T1000 (cell line): ENCODE measurements at regions not wholly inside any gene's neighbourhood (a gene's known extent, or its start where the extent isn't known, plus 50 kb on each side); places are given as distances from the start of the nearest gene placed in this dataset.

Source experiments
- DNase-seq: peaks from one replicate; lab custom pipeline; 2025; ENCODE audit warnings: mixed read lengths; lab: John Stamatoyannopoulos, UW

DNA sequence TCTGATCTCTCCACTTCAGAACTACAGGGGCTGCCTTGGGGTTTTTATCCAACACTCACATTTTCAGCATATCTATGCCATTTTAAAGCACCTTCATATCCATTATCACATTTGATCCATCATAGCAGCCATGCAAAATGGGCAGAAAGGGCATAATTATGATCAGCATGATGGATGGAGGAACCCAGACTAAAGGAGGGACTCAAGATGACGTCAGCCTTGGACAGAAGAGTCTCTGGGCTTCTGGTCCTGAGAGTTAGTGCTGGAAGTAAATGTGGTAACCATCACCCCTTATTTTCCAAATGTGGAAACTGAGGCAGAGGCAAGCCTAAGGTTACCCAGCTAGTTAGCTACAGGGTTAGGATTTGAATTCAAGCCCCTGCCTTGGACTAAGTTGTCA lies 273.1 kb downstream of the DRD1 start:
- DNase-seq, result no peak

DNA sequence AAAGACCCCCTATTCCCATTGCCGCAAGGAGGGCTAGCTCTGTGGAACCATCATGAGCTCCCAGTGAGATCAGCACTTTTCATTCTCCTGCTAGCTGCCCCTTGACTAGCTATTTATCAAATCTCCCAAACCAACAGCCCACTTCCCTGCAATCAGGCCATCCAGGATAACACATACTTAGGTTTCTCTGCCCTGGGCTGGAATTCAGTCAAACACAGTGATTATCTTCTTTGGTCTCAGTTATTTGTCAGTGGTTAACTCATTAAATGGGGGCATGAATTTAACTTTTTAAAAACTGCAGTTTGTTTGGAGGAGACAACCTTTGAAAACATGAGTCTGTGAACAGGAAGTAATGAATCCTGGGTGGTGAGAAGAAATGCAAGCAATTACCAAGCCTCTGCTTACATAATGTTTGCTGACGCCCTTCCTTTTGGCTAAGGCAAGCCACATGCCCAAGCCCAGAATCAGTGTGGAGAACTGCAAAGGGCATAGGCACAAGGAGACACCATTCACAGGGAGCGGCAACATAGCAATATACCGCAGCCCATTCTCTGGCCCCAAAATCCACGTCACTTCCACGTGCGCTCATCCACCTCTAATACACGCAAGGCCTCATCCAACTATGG lies 275.0 kb downstream of the DRD1 start:
- DNase-seq, result no peak

GRCh38 chr5:175166026-175166425 lies 278.0 kb downstream of the DRD1 start:
- DNase-seq, result no peak

DNA sequence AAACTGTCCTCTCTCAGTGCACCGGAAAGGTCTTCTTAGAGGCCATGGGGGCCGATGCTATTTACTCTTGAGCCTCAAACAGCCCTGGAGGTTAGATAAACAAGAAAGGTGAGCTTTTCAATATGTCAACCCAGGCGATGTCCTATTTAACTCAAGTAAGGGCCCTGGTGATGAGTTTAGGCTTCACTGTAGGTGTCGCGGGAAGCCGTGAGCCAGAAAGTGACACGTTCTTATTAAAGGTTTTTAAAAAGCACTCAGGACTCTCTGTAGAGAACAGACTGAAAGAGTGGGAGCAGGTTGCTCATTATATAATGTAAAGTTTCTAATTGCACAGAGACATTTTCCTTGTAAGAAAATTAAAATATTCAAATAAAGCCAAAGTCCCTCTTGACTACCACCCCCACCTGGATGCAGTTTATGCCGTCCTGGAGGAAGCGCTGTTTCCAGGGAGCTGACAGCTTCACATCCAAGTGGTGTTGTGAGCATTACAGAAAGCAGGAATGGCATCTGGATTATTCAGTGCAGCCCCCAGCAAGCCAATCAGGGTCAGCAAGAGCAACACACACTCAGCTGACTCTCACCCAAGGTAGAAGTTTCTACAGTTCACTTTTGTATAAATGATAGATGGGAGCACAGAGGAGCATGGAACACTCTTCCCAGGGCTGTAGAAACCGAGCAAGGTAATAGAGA lies 280.3 kb downstream of the DRD1 start:
- no peak for DNase-seq

DNA sequence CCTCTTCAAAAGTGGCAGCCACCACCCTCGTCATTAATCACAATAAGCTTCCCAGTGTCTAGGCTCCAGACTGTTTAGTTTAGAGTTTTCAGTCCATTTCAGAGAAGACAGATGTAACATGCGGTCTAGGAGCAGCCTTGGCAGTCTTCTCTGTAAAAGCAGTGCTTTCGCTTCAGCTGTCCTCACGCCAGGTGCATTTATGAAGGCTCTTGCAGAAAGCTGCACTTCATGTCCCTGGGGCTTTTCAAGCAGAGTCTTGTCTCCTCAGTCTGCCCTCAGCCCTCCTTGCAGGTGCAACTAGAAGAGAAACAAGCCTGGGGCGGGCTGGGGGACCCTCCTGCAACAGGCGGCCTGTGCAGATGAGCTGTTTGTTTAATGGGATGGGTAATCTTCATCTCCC lies 281.9 kb downstream of the DRD1 start:
- no peak for DNase-seq

GRCh38 chr5:175159956-175160355 lies 284.0 kb downstream of the DRD1 start:
- no peak for DNase-seq

- no peak for DNase-seq
Observed at GRCh38 chr5:175148636-175149172, 295.3 kb downstream of the DRD1 start.

- no peak for DNase-seq
Observed at GRCh38 chr5:175146733-175147132, 297.2 kb downstream of the DRD1 start.

DNA sequence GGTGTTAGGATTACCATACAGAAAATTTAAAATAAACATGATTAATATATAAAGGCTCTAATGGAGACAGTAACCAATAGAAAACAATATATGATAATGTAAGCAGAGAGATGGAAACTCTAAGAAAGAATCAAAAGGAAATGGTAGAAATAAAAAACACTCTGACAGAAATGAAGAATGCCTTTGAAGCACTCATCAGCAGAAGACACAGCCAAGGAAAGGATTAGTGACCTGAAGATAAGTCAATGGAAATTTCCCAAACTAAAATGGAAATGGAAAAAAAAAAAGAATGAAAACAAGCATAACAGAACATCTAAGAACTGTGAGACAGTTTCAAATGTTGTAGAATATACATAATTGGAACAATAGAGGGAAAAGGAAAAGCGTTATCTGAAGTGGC lies 302.6 kb downstream of the DRD1 start:
- DNase-seq, result no peak

DNA sequence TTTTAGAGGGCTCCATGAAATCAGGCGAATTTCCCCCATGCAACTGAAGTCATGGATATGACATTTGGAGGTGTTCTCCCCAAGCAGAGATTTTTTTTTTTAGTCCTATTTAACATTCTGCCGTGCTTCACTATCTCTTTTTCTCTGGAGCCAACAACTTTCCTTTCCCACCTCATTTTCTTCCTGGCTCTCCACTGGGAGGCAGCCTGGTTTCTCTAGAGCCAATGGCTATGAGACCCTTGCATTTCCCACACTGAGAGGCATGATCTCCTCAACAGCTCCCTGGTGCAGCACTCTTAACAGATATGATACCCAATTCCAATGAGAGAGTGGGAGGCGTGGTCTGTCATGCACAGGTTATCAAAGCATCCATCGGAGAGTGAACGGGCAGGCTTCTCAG lies 310.8 kb downstream of the DRD1 start:
- no peak for DNase-seq

GRCh38 chr5:175131432-175131831 lies 312.6 kb downstream of the DRD1 start:
- DNase-seq, result no peak

DNA sequence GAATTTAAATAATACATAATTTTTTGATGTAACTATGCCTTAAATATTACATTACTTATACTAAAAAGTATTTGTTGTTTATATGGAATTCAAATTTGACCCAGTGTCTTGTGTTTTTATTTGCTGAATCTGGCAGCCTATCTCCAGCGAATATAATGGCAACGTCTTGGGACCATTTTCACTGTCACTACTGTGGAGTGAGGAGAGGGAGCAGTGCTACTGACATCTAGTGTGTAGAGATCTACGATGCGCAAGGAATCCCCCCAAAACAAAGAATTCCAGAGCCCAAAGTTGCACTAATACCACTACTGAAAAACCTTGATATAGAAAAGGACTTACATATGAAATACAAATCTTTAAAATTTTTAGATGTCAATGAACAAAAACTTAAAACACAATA lies 314.4 kb downstream of the DRD1 start:
- DNase-seq, result no peak

DNA sequence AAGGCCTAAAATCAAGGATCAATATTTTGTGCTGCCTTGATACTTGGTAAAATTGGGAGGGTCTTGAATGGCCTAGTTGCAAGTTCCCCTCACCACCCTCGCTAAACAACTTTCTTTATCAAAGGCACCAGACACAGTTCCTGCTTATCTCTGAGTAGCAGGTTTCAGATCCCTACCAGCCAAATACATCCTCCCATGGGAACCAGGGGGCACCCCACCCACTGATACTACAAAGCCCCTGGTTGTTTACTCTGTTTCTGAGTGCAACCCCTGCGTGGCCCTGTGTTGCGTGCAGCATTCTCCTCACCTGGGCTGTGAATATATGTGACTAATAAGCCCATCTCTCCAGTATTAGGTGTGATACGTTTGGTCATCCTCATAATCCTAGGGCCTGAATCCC lies 314.9 kb downstream of the DRD1 start:
- DNase-seq, result no peak

GRCh38 chr5:175124821-175125220 lies 319.2 kb downstream of the DRD1 start:
- no peak for DNase-seq

GRCh38 chr5:175124251-175124813 lies 319.6 kb downstream of the DRD1 start:
- DNase-seq, result no peak

GRCh38 chr5:175123542-175123941 lies 320.4 kb downstream of the DRD1 start:
- no peak for DNase-seq

DNA sequence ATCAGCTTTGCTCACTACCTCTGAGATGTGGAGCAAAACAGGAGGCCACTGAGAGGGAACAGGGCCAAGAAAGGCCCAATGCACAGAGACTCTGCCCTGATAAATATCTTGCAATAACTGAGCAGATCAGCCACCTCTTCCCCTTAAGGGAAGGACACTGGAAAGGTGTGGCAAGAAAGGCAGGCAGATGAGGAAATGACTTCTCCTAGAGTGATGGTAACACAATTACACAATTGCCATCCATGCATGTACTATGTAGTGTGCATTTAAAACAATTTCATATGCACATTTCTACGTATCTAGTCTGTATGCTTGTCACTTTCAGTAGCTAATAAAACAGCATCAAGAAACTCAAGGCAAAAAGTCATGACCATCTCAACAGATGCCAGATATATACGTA lies 322.5 kb downstream of the DRD1 start:
- DNase-seq, result no peak

- no peak for DNase-seq
Observed at GRCh38 chr5:175120412-175120811, 323.6 kb downstream of the DRD1 start.

DNA sequence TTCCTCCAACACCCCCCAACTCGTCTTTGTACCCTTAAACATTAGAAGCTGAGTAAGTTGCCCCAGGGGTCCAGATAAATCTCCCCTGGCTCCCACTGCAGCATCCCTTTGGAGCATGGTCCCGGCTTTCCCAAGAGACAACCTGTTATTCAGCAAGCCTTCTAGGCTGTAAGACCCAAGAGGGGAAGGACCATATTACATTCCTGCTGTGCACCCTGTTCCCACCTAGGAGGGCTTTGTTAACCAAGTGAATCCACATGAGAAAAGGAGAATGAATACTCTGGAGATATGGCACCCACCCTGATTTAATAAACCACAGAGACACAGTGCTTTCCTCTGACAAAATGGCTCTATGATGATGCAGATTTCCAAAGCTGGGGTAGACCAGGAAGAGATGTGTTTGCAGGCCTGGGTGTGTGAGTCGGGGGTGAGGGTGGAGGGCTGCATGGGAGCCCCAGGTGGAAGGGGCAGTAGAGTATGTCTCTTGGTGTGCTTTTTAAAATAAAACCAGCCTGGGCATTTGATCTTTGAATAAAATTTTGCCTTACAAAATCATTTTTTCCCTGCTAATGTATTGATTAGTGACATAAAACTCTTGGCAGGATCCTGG lies 325.2 kb downstream of the DRD1 start:
- no peak for DNase-seq

- no peak for DNase-seq
Observed at GRCh38 chr5:175116466-175117048, 327.4 kb downstream of the DRD1 start.

DNA sequence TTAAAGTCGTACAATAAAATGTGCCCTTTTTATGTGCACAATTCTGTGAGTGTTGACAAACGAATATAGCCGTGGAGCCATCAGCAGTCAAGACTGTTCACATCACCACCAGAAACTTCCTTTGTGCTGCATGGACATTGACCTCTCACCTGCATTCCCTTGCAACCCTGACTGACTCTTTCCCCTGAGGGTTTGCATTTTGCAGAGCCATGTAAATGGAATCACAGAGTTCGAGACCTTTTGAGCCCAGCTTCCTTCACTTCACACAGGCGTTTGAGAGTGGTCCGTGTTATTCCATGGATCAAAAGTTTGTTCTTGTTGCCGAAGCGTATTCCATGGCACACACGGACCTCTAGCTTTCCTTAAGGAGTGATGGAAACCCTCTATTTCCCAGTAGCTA lies 328.2 kb downstream of the DRD1 start:
- no peak for DNase-seq

DNA sequence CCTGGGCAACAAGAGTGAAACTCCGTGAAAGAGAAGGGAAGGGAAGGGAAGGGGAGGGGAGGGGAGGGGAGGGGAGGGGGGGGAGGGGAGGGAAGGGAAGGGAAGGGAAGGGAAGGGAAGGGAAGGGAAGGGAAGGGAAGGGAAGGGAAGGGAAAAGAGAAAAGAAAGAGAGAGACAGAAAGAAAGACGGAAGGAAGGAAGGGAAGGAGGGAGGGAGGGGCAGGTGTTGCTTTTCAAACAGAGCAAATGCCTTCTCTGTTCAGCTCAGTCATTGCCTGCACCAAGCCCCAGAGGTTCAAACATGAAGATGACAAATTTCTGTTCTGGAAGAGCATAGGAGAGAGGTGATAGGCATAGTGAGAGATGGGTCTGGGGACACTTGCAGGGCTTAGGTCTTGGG lies 330.0 kb downstream of the DRD1 start:
- DNase-seq, result no peak
